ENCODE measurements at regions not wholly inside any gene's neighbourhood (a gene's known extent, or its start where the extent isn't known, plus 50 kb on each side); places are given as distances from the start of the nearest gene placed in this dataset.

DNA sequence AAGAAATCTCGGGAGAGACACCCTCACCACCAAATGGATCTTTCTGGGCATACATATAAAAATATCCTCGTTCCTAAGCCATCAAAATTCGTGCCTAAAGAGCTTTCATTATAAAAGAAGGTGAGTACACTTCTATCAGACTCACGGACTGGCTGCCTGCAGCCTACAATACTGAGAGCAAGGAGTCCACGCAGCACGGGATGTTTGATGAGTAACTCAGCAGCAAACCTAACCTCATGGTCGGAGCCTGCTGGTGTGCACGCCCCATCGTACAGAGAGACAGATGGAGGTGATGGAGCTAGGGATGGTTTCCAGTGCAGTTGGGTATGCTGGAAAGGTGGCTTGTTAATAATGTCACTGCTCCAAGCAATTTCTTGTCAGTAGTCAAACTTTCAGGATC, 256.2 kb downstream of the FIGN start:
- TF ChIP-seq, protein P1, sequence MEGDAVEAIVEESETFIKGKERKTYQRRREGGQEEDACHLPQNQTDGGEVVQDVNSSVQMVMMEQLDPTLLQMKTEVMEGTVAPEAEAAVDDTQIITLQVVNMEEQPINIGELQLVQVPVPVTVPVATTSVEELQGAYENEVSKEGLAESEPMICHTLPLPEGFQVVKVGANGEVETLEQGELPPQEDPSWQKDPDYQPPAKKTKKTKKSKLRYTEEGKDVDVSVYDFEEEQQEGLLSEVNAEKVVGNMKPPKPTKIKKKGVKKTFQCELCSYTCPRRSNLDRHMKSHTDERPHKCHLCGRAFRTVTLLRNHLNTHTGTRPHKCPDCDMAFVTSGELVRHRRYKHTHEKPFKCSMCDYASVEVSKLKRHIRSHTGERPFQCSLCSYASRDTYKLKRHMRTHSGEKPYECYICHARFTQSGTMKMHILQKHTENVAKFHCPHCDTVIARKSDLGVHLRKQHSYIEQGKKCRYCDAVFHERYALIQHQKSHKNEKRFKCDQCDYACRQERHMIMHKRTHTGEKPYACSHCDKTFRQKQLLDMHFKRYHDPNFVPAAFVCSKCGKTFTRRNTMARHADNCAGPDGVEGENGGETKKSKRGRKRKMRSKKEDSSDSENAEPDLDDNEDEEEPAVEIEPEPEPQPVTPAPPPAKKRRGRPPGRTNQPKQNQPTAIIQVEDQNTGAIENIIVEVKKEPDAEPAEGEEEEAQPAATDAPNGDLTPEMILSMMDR (IDR thresholded peaks at IDR 0.05; ENCODE audit: poor library complexity, severe bottlenecking) = no peak
- TF ChIP-seq EZH2 (IDR thresholded peaks at IDR 0.05; ENCODE audit: borderline replicate concordance, insufficient read depth, low read length, poor library complexity, severe bottlenecking) = no peak
